GM12872 (cell line): ENCODE measurements at regions not wholly inside any gene's neighbourhood (a gene's known extent, or its start where the extent isn't known, plus 50 kb on each side); places are given as distances from the start of the nearest gene placed in this dataset.

Experiments
- TF ChIP-seq, protein P1 (sequence below): IDR thresholded peaks from 3 replicates; pipeline ENCODE4 v1.5.1; 2011; ENCODE audit warnings: low read depth, mild to moderate bottlenecking, low read length, moderate library complexity; ENCODE audit not compliant: insufficient read depth

DNA sequence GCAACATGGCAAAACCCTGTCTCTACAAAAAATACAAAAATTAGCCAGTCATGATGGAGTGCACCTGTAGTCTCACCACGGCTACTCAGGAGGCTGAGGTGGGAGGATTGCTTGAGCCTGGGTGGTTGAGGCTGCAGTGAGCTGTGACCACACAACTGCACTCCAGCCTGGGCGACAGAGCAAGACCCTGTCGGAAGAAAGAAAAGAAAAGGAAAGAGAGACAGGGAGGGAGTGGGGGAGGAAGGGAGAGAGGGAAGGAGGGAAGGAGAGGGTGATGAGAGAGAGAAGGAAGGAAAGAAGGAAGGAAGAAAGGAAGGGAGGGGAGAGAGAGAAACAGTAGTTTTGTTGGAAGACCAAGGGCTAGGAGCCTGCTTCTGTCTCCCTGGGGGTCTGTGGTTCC lies 142.4 kb downstream of the C9orf50 start:
- TF ChIP-seq, protein P1, sequence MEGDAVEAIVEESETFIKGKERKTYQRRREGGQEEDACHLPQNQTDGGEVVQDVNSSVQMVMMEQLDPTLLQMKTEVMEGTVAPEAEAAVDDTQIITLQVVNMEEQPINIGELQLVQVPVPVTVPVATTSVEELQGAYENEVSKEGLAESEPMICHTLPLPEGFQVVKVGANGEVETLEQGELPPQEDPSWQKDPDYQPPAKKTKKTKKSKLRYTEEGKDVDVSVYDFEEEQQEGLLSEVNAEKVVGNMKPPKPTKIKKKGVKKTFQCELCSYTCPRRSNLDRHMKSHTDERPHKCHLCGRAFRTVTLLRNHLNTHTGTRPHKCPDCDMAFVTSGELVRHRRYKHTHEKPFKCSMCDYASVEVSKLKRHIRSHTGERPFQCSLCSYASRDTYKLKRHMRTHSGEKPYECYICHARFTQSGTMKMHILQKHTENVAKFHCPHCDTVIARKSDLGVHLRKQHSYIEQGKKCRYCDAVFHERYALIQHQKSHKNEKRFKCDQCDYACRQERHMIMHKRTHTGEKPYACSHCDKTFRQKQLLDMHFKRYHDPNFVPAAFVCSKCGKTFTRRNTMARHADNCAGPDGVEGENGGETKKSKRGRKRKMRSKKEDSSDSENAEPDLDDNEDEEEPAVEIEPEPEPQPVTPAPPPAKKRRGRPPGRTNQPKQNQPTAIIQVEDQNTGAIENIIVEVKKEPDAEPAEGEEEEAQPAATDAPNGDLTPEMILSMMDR: no peak

DNA sequence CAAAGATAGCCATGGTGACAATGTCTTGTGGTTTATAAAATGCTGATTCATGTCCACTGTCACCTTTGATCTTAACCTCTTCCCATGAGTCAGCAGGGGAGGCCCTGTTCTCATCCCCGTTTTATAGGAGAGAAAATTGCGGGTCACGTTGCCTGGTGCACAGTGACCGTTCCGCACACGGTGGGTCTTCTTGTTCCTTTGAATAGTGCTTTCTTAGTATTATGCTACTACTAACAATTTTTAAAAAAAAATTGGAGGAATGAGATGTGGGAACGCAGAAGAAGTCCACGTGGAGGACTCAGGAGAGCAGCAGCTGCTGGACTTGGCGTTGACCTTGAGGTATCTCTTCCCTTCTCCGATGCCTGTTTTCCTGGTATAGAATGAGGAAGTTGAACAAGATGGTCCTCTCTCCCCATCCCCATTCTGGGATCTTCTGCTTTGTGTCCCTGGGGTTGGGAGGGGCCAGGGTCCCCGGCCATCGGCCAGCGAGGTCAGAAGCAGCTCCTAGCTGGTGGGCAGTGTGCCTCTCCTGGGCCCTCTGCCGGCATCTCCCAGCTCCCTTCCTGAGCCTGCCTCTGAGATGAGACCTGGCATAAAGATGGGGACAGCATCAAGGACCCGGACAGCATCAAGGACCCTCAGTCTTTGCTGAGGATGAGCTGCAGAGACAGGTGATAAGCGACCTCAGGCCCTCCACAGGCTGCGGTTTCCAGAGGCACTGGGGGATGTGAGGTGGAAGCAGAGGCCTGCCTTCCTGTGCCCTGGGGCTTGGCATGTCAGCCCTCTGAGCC lies 143.9 kb downstream of the C9orf50 start:
- TF ChIP-seq, protein P1: no peak

DNA sequence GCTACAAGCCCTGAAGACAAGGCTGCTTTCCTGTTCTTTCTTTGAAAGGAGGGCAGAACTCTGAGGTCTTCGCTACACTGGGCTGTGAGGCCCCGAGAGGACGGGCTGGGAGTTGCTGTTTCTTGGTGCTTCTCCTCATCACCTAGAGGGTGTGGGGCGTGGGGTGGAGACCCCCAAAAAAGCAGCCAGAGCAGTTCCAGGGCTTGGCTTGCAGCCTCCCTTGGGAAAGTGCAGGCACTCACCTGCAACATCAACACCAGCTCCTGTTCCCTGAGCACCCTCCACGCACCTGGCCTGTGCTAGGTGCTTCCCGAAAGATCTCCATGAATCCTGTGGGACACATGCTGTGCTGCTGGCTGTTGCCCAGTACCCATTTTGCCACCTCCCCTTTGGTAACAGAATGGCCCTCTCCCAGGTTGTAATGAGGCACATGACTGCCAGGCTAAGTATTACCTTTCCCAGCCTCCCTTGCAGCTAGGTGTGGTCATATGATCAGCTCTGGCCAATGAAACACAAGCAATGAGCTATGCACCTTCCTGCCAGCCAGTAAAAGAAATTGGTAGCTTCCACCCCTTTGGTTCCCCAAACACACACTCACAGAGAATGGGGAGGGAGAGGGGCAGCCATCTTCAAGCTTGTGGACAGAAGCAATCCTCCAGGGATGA lies 146.0 kb downstream of the C9orf50 start:
- TF ChIP-seq, protein P1: no peak

DNA sequence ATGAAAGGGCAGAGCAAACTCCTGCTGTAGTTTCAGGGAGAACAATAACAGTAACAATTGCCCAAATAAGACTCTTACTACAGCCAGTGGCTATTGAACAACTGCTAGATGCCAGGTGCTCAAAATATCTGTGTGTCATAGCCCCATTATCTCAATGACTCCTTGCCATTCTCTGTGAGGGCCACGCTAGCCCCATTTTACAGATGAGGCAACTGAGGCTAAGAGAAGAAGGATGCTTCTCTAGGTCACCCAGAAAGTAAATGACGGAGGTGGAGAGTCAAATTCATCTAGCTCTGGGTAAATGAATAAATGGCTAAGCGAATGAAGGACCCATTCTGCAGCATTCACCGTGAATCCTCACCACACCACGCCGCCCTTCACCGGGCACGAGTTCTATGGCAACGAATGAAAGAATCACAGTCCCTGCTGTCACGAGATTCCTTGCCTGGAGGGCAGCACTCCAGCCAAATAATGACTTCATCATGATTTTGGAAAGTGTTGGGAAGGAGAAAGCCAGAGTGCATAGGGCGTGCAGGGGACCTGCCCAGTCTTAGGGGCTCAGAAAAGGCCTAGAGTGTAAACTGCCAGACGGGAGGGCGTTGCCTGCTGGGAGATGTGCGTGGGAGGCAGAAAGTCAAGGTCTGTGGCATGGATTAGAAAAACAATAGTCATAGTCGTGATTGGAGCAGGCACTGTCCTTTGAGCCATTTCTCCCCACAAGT lies 147.2 kb downstream of the C9orf50 start:
- TF ChIP-seq, protein P1: no peak

DNA sequence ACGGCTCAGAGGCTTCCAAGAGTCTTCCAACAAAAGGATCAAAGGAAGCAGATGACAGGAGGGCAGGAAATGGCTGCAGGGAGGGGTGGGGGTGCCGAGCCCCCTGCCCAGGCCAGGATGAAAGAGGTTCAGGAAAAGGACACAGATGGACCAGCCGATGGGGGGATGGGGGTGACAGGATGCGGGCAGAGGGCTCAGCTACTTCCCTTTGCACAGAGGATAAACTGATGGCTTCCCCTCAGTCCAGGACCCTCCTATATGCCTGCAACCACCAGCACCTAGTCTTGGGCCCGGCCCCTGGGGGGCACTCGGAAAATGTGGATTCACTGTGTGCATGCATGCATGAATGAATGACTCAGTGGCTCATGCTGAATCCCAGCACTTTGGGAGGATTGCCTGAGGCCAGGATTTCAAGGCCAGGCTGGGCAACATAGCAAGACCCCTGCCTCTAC lies 148.2 kb downstream of the C9orf50 start:
- TF ChIP-seq, protein P1: no peak

DNA sequence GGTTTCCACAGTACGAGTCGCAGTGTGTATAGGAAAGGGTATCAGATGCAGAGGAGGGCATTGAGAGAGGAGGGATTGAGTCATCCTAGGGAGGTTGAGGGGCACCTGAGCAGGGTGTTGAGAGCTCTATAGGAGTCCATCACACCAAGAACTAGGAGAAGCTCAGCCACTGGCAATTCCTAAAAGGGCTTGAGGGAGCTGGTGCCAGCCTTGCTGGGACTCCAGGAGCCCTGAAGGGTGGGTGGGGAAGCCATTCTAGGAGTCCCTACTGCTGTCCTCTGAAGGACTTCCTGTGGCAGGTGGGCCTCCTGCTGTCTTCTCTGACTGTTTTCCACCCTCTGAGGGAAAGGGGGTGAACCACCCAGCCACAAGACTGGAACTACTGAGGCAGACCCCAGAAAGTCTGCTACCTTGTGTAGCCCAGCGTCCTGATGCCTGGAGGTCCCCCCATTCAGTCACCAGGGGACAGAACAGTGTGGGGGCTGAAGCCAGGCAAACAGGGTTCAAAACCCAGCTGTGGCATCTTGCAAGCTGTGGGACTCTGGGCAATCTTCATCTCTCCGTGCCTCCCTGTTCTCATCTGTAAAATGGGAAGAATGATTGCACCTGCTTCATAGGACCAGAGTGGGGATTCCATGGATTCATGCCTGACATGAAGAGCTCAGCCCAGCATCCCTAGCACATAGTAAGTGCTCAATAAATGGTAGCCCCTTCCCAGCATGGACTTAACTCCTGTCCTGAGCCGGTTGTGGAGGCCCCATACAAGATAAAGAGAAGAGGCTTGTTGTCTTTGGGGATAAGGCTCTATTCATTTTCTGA lies 149.5 kb downstream of the C9orf50 start:
- TF ChIP-seq, protein P1: no peak

DNA sequence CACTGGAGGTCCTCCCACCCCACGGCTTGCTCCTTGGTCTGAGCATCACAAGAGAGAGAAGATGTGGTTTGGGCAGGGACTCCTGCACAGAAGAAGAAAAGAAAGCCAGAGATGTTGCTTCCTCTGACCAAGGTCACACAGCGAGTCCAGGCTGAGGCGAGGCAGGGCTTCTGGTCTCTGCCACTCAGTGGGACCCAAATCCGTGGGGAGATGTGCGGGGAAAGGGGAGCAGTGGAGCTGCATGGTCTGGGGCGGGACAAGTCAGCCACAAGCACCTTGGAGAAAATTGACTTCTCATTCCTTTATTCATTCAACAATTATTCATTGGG lies 150.9 kb downstream of the C9orf50 start:
- TF ChIP-seq, protein P1: no peak
